ENCODE measurements at regions not wholly inside any gene's neighbourhood (a gene's known extent, or its start where the extent isn't known, plus 50 kb on each side); places are given as distances from the start of the nearest gene placed in this dataset.
"Not testable (repeated sequence)": the region's sequence is repeated elsewhere in the genome, so short reads cannot be mapped to it uniquely, and the experiment has no call there.

DNA sequence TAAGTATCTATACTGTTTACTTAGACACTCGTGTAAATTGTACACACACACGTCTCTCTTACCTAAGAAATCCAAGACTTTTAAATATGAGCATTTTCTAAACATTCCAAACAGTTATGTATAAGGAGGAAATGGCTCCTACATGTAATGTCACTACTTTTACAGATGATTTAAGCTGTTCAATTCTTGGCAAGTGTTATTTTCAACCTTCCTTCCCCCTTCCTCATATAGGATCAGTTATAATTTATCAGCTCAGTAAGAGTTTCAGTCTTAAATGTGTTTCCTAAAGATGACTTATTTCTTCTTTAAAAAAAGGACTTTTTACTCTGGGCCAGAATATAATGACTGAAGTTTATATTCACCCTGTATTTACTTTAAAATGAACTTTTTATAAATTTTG, 601.1 kb downstream of the ANKRD50 start:
- TF ChIP-seq, protein P1, sequence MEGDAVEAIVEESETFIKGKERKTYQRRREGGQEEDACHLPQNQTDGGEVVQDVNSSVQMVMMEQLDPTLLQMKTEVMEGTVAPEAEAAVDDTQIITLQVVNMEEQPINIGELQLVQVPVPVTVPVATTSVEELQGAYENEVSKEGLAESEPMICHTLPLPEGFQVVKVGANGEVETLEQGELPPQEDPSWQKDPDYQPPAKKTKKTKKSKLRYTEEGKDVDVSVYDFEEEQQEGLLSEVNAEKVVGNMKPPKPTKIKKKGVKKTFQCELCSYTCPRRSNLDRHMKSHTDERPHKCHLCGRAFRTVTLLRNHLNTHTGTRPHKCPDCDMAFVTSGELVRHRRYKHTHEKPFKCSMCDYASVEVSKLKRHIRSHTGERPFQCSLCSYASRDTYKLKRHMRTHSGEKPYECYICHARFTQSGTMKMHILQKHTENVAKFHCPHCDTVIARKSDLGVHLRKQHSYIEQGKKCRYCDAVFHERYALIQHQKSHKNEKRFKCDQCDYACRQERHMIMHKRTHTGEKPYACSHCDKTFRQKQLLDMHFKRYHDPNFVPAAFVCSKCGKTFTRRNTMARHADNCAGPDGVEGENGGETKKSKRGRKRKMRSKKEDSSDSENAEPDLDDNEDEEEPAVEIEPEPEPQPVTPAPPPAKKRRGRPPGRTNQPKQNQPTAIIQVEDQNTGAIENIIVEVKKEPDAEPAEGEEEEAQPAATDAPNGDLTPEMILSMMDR (conservative IDR thresholded peaks at IDR 0.05) = no peak
- H3K27ac ChIP-seq = no peak overlapping the region

DNA sequence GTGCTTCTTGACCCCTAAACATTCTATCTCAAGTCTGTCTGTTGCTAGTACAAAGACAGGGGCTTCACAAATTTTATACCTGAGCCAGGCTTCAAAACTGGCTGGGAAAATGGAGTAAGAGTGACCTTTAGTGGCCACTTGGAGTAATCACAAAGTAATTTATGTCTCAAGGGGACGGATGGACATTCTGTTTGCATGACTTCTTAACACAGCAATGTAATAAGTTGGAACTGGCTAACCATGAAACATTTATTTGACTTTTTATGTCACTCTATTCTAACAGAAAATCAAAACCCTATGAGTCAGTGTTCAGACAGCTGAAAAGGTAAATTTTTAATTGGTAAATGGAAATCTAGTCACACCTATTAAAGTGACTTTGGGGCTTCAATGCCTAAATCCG, 600.6 kb downstream of the ANKRD50 start:
- no peak overlapping the region for H3K27ac ChIP-seq
- TF ChIP-seq, protein P1 (conservative IDR thresholded peaks at IDR 0.05) = peak; percentile 84

DNA sequence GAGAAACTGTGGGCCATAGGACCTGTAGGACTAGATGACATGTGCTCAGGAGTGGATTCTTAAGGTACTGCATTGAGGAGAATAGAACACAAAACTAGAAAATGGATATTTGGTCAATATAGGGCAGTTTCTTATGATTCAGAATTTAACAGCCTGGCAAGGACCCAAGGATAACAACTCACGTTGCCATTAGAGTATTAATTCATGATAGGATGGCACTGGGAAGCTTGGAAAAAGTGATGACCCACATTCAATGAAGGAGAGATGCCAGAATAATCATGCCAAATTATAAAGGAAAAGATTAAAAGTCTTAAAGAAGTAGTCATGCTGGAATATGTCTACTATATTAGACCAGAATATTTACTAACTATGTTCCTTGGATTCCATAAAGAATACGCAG, 594.5 kb downstream of the ANKRD50 start:
- peak overlapping the region; percentile 55; the same call in 1 of the 2 replicates for H3K27ac ChIP-seq
- TF ChIP-seq, protein P1 (conservative IDR thresholded peaks at IDR 0.05) = no peak

DNA sequence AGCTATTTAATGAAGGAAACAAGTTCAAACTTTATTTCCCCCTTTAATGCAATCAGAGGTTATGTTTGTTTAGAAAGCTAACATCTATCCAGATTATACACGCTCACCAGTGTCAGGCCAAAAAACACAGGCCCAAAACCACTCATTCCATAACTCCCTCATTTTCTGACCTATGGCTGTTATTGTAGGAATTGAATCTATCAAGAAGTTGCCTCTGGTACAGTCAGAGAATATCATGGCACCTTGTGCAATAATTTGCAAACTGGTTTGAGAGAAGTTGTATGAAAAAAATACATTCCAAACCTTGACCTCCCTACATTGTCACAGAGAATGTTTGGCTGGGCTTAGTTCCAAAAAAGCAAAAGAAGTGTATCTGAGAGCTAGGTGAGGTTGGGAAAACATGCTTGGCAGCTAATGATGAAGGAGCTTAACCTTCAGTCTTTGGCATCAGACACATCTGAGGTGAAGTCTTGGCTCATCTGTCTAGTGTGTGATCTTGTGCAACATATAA, 591.0 kb downstream of the ANKRD50 start:
- H3K27ac ChIP-seq = peak overlapping the region; percentile 45
- TF ChIP-seq, protein P1 (conservative IDR thresholded peaks at IDR 0.05) = no peak

DNA sequence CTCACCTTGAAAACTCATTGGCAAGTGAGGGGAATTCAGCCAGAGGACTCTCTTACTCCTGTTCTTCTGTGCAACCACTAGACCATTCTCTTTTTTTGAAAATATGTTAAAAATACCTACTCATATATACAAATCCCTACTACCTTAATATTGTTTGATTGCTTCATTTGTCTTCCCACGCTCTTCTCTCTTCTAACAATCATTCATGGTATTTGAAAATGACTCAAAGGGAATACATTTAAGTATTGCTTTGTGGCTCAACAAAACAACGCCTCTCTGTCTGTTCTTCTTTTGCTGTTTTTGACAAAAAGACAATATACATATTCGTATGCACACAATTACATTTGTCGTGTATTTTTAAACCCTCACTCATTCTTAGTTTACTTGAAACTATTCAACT, 589.4 kb downstream of the ANKRD50 start:
- no peak overlapping the region for H3K27ac ChIP-seq
- TF ChIP-seq, protein P1 (conservative IDR thresholded peaks at IDR 0.05) = no peak

DNA sequence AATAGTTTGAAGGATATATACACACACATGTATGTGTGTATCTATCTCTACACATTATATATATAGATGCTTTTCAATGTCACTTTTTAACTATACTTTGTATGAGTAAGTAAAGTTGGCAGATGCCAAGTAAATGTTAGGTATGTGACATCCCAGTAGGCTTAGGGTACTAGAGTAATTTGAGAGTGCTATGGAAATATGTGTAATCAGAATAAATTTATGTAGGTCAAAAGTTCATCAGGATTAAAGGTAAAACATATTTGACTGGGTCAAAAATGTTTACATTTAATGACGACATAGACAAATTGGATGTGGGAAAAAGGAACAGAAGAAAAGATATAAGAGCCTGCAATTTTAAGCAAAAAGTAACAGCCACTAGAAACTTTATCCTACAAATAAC, 588.8 kb downstream of the ANKRD50 start:
- TF ChIP-seq, protein P1 (conservative IDR thresholded peaks at IDR 0.05) = no peak
- H3K27ac ChIP-seq = no peak overlapping the region

DNA sequence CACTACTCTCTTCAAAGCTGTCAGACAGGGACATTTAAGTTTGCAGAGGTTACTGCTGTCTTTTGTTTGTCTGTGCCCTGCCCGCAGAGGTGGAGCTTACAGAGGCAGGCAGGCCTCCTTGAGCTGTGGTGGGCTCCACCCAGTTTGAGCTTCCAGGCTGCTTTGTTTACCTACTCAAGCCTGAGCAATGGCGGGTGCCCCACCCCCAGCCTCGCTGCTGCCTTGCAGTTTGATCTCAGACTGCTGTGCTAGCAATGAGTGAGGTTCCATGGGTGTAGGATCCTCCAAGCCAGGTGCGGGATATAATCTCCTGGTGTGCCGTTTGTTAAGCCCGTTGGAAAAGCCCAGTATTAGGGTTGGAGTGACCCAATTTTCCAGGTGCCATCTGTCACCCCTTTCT, 581.2 kb downstream of the ANKRD50 start:
- not testable (repeated sequence) for H3K27ac ChIP-seq

DNA sequence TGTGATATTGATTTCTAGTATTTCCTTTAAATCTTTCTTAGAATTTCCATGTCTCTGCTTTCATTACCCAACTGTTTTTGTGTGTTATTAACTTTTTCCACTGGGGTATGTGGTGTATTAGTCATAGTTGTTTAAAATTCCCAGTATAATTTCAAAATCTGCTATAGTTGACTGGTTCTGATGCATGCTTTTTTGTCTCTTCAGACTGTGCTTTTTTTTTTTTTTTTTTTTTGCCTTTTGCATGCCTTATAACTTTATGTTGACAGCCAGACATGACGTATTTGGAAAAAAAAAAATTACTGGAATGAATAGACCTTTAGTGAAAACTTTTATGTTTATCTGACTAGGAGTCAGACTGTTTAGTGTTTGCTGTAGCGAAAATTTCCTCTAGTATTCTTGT, 580.4 kb downstream of the ANKRD50 start:
- TF ChIP-seq, protein P1 (conservative IDR thresholded peaks at IDR 0.05) = no peak
- H3K27ac ChIP-seq = no peak overlapping the region; the same call in 1 of the 2 replicates
